T-helper 9 cell (primary cell): ENCODE measurements at regions not wholly inside any gene's neighbourhood (a gene's known extent, or its start where the extent isn't known, plus 50 kb on each side); places are given as distances from the start of the nearest gene placed in this dataset.
"Not testable (repeated sequence)": the region's sequence is repeated elsewhere in the genome, so short reads cannot be mapped to it uniquely, and the experiment has no call there.

Experiments used
- DNase-seq: peaks from one replicate; pipeline ENCODE4 v3.0.0-alpha.2; 2020

- no peak for DNase-seq
Measured at GRCh38 chr14:53249059-53249458, 95.9 kb upstream of the DDHD1 start.

DNA sequence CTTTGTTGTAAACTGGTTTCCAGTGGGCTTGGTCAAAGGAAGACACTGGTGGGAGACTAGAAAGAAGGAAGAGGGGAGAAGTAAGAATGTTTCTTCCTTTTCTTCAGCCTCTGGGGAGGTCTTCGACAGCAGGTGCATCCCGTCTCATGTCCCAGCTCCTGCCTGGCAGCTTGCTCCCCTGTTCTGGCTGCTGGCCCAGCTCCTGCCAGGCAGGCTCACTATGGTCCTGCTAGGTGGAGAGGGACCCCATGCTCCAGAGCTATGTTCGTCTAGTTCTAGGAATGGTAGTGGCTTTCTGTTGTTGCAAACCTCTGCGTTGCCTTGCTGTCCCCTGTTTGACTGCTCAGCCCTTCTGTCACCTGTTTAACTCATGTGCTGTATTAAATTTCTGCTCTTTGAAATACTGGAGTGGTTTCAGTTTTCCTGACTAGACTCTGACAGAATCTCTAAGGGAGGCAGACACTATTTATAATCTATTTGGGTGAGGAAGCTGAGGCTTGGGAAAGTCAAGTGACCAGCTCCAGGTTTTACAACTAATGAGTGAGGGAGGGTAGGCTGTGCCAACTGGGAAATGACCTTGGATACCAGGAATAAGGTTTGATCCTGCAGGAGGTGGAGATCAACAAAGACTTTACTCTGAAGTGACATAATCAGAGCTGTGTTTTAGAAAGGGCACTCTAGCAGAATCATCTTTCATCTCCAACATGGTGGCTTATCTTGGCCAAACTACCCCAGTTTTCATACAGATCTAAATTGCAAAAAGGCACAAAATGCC, 94.7 kb upstream of the DDHD1 start:
- DNase-seq = no peak

GRCh38 chr14:53242898-53243297, 89.8 kb upstream of the DDHD1 start:
- DNase-seq = not testable (repeated sequence)

DNA sequence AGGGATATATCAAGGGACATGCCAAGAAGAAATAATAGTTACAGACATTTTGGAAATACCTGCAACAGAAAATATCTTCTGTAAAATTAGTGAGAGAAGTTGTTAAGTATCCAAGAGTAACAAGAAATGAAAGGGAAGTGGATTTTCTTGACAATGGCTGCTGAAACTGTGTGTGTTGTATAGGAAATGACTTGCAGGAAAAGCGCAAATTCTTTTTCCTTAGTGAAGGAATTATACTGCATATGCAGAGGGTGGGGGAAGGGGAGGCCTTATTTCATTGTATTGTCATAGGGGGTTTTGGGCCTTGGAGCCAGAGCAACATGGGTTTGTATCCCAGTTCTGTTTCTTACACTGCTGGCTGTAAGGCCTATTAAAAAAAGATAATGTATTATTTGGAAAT, 84.4 kb upstream of the DDHD1 start:
- no peak for DNase-seq

- no peak for DNase-seq
Measured at GRCh38 chr14:53236708-53237107, 83.6 kb upstream of the DDHD1 start.

- DNase-seq = no peak
Measured at GRCh38 chr14:53231171-53231570, 78.0 kb upstream of the DDHD1 start.

DNA sequence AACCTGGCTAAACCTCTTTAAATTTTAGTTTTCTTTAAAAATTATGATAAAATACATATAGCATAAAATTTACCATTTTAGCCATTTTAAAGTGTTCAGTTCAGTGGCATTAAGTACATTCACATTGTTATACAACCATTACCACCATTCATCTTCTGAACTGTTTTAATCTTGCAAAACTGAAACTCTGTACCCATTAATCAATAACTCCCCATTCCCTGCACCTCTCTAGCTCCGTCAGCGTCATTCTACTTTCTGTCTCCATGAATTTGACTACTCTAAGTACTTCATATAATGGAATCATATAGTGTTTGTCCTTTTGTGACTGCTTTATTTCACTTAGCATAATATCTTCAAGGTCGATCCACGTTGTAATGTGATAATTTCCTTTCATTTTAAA, 75.8 kb upstream of the DDHD1 start:
- no peak for DNase-seq

GRCh38 chr14:53227154-53227718, 74.1 kb upstream of the DDHD1 start:
- DNase-seq = no peak

DNA sequence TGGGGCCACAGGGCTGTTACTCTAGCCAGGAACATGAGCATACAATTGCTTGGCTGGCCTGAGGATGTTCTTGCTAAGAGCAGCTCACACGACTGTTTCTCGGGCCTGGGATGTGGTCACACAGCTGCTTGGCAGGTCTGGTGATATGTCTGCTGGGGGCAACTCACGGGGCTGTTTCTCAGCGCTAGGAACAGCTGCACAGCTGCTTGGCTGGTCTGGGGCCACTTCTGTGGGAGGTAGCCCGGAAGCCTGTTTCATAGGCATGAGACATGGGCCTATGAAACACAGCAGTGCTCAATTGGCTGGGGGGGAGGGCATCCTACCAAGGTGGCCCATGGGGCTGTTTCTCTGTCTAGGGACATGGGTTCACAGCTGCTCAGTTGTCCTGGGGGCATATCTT, 73.4 kb upstream of the DDHD1 start:
- DNase-seq = no peak

GRCh38 chr14:53220914-53221313, 67.8 kb upstream of the DDHD1 start:
- no peak for DNase-seq

DNA sequence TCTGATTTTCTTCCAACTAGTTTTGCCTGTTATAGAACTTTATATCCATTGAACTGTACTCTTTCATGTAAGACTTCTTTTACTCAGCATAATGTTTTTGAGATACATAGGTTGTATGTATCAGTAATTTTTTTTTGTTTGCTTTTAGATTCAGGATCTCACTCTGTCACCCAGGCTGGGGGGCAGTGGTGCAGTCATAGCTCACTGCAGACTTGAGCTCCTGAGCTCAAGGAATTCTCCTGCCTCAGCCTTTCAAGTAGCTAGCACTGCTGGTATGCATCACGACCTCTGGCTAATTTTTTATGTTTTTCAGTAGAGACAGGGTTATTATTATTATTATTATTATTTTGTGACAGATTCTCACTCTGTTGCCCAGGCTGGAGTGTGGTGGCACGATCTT, 65.0 kb upstream of the DDHD1 start:
- DNase-seq = no peak

- peak; percentile 57 for DNase-seq
Measured at GRCh38 chr14:53217316-53217994, 64.3 kb upstream of the DDHD1 start.

- DNase-seq = not testable (repeated sequence)
Measured at GRCh38 chr14:53216955-53217315, 63.8 kb upstream of the DDHD1 start.

- not testable (repeated sequence) for DNase-seq
Measured at GRCh38 chr14:53216478-53216877, 63.4 kb upstream of the DDHD1 start.

DNA sequence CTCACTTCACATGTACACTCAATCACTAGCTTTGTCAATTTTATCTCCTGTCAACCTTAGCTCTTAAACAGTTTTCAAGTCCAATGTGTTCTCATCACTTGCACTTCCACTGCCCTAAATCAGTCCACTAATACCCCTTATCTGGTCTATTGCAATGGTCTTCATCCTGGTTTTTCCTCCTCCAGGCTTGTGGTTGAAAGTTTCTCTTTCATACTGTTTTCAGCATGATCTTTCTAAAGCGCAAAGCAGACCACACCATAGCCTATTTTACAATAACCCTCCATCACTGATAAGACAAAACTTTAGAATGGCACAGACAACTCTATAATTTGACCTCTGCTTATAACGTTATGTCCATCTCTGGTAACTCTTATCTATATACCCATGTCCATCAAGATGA, 62.0 kb upstream of the DDHD1 start:
- no peak for DNase-seq

DNA sequence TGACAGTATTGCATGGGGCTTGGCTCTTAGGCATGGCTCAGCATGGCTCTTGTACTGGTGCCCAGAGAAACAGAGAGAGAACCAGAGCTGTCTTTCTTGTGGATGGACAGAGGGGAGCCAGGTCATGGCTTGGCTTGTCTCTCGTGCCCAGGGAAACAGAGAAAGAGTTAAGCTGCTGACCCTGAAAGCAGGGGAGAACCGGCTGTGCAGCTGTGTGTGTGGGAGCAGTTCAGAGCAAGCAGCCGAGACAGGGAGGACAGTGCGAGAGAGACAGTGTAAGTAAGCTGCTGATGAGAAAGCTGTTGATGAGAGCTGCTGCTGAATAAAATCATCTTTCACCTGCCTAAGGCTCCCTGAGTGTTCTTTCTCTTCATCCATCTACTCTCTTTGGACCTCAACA, 61.3 kb upstream of the DDHD1 start:
- no peak for DNase-seq

GRCh38 chr14:53213761-53214160, 60.6 kb upstream of the DDHD1 start:
- DNase-seq = no peak

DNA sequence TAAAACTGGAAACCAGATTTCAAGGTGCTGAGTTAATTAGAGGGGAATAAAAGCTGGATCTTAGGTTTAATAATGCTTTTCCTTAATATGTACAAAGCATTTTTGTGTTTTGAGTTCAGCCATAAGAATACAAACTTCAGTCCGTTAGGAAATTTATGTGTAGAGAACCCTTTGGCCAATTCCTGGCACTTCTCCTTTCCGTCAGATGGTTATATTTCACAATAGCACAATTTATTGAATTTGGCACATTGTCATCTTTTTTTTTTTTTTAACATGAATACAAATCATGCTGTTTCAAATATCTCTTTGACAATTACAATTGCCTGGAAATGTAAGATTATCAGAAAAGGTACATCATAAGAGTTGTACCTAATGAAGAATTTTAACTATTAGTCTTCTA, 56.2 kb upstream of the DDHD1 start:
- no peak for DNase-seq
